K562 (cell line): ENCODE measurements at regions not wholly inside any gene's neighbourhood (a gene's known extent, or its start where the extent isn't known, plus 50 kb on each side); places are given as distances from the start of the nearest gene placed in this dataset.
A peak's percentile ranks its signal among the peaks of the same experiment; 100 is the strongest.

Experiments
- ASH1L ChIP-seq: fragments of 450-650 bp; IDR thresholded peaks from 2 replicates; pipeline ENCODE4 v1.6.1; 2018; ENCODE audit warnings: borderline replicate concordance, mild to moderate bottlenecking, low read depth; ENCODE audit not compliant: partially characterized antibody
- BHLHE40 ChIP-seq: IDR thresholded peaks from 2 replicates; pipeline ENCODE4 v1.6.1; 2011; ENCODE audit warnings: low read length, improper control_type of control experiment
- ELF2 ChIP-seq: fragments of 250-450 bp; sonication (Bioruptor Pico); IDR thresholded peaks from 2 replicates; pipeline ENCODE4 v1.5.0; 2021; ENCODE audit warnings: mild to moderate bottlenecking
- L3MBTL2 ChIP-seq: fragments of 450-650 bp; IDR thresholded peaks from 2 replicates; pipeline ENCODE4 v1.6.1; 2016; ENCODE audit warnings: mild to moderate bottlenecking, moderate library complexity
- MYC ChIP-seq, 2 experiments: fragments of 250-450 bp in 1 of 2; sonication (Bioruptor Pico) in 1 of 2; IDR thresholded peaks; 2 replicates each; pipeline versions ENCODE4 v1.5.1 to v1.6.1; 2012 to 2021; ENCODE audit warnings: low read depth in 2 of 2, borderline replicate concordance in 1 of 2, improper control_type of control experiment in 1 of 2, low read length in 1 of 2, mild to moderate bottlenecking in 1 of 2, moderate library complexity in 1 of 2
- MYNN ChIP-seq, 2 experiments: sonication (generic); formaldehyde crosslinking in 1 of 2; IDR thresholded peaks; 2 replicates each; pipeline versions ENCODE4 v1.5.0 to v1.6.1; 2016 to 2020; ENCODE audit warnings: antibody characterized with exemption in 1 of 2, missing genetic modification reagents in 1 of 2
- NEUROD1 ChIP-seq: fragments of 150-350 bp; IDR thresholded peaks from 2 replicates; pipeline ENCODE4 v1.6.1; 2014; ENCODE audit warnings: borderline replicate concordance, low read length, low read depth; ENCODE audit not compliant: partially characterized antibody
- OTX1 ChIP-seq: fragments of 450-650 bp; formaldehyde crosslinking; IDR thresholded peaks from 2 replicates; pipeline ENCODE4 v1.4.0; 2022; ENCODE audit warnings: mild to moderate bottlenecking
- PATZ1 ChIP-seq: fragments of 250-450 bp; sonication (Bioruptor Pico); IDR thresholded peaks from 2 replicates; pipeline ENCODE4 v1.5.0; 2020; ENCODE audit warnings: mild to moderate bottlenecking, borderline replicate concordance
- POLR2H ChIP-seq: IDR thresholded peaks from 2 replicates; pipeline ENCODE4 v1.6.1; 2016; ENCODE audit warnings: missing genetic modification characterization, low read depth, mild to moderate bottlenecking, control low read depth, missing compliant biosample characterization, moderate library complexity
- RAD21 ChIP-seq, 2 experiments: fragments of 250-450 bp in 1 of 2; fragments of 450-650 bp in 1 of 2; sonication (Bioruptor Pico) in 1 of 2; formaldehyde crosslinking in 1 of 2; IDR thresholded peaks in 1 of 2; conservative IDR thresholded peaks in 1 of 2; 2 replicates each; pipeline versions ENCODE4 v1.4.0 to v1.8.0; 2020 to 2022; ENCODE audit warnings: mild to moderate bottlenecking in 2 of 2, moderate library complexity in 1 of 2
- SMARCE1 ChIP-seq: fragments of 450-650 bp; IDR thresholded peaks from 2 replicates; pipeline ENCODE4 v1.7.1; 2016; ENCODE audit warnings: mild to moderate bottlenecking
- SOX6 ChIP-seq: fragments of 450-650 bp; IDR thresholded peaks from 2 replicates; pipeline ENCODE4 v1.6.1; 2014; ENCODE audit warnings: mild to moderate bottlenecking
- TOE1 ChIP-seq, 2 experiments: fragments of 450-650 bp in 1 of 2; sonication (generic) in 1 of 2; formaldehyde crosslinking in 1 of 2; IDR thresholded peaks; 2 replicates each; pipeline versions ENCODE4 v1.7.1 to v1.8.0; 2016 to 2022; ENCODE audit warnings: borderline replicate concordance in 2 of 2, mild to moderate bottlenecking in 2 of 2, antibody characterized with exemption in 1 of 2, inconsistent platforms in 1 of 2, low read depth in 1 of 2, missing genetic modification reagents in 1 of 2, moderate library complexity in 1 of 2
- ZNF140 ChIP-seq: fragments of 250-450 bp; sonication (Bioruptor Pico); IDR thresholded peaks from 2 replicates; pipeline ENCODE4 v1.8.0; 2021; ENCODE audit warnings: moderate library complexity, mild to moderate bottlenecking, inconsistent platforms
- TF ChIP-seq, protein P1 (sequence below), 2 experiments: IDR thresholded peaks; 2 replicates each; pipeline ENCODE4 v1.6.1; 2011; ENCODE audit warnings: borderline replicate concordance in 1 of 2, control low read depth in 1 of 2, low read depth in 1 of 2, low read length in 1 of 2, mild to moderate bottlenecking in 1 of 2, mixed read lengths in 1 of 2, moderate library complexity in 1 of 2; ENCODE audit not compliant: insufficient read depth in 1 of 2, insufficient read length in 1 of 2, poor library complexity in 1 of 2, severe bottlenecking in 1 of 2; ENCODE audit errors: extremely low read depth in 1 of 2
- TF ChIP-seq, protein P2 (sequence below), 2 experiments: fragments of 450-650 bp; IDR thresholded peaks; 2 replicates each; pipeline ENCODE4 v1.6.1; 2018; ENCODE audit warnings: mild to moderate bottlenecking in 2 of 2, low read depth in 1 of 2; ENCODE audit not compliant: partially characterized antibody in 2 of 2

DNA sequence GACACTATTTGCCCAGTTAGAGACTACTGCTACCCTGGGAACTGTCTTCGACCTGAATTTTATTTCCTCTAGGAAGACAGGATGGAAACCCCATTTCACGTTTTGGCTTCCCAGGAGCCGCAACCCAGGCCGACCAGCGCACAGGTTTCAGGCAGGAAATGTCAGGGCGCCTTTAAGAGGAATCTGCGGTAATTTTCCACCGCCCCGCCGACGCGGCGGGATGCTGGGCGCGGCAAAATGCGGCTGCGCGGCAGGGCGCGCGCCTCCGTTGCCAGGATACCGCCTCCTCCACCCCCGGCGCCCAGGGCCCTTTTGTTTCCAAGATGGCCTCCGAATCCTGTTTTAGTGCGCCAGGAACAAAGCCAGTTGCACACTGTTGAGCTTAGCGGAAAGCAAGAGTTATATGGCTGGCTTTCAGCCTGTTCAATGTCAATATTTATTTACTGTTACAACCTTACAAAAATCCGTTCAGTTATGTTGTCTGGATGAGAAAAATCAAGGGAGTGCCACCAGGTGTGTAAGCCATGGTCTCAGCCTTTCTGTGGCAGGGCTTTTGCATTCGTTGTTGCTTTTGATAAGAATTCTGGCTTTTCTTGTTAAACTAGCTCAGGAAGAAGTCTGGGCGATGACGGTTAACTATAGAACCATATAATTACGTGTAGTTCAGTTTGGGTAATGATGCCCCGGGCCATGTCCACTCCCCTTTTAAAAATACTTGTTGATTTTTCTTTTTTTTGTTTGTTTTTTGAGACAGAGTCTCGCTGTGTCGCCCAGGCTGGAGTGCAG is 79.7 kb upstream of the CHD2 start (continued):
- TF ChIP-seq MYNN (IDR thresholded peaks at IDR 0.05) (no peak), MYNN (CRISPR knock-in tag; IDR thresholded peaks at IDR 0.05) (no peak), BHLHE40 (no peak), ASH1L (no peak), ZNF140 (CRISPR knock-in tag) (no peak), MYC (IDR thresholded peaks at IDR 0.05; ENCODE audit: low read depth, low read length) (peak; percentile 45; the same call in 1 of the 2 replicates), MYC (CRISPR knock-in tag; IDR thresholded peaks at IDR 0.05; ENCODE audit: borderline replicate concordance, low read depth) (no peak), TOE1 (IDR thresholded peaks at IDR 0.05; ENCODE audit: borderline replicate concordance) (0 out of 2 replicates have a peak, but pooled peaks have one; percentile 15), TOE1 (CRISPR knock-in tag; IDR thresholded peaks at IDR 0.05; ENCODE audit: borderline replicate concordance, low read depth) (no peak), SMARCE1 (no peak), PATZ1 (CRISPR knock-in tag) (no peak), L3MBTL2 (0 out of 2 replicates have a peak, but pooled peaks have one; percentile 32), SOX6 (peak; percentile 29; the same call in 1 of the 2 replicates), OTX1 (no peak), RAD21 (CRISPR knock-in tag; conservative IDR thresholded peaks at IDR 0.05 in 1 of 2, IDR thresholded peaks at IDR 0.05 in 1 of 2) (0 out of 4 replicates have a peak, but pooled peaks of 1 of the 2 experiments have one; percentile 14), ELF2 (CRISPR knock-in tag) (0 out of 2 replicates have a peak, but pooled peaks have one; percentile 52), NEUROD1 (peak; percentile 62), POLR2H (tag) (peak; percentile 66)
- TF ChIP-seq, protein P1, sequence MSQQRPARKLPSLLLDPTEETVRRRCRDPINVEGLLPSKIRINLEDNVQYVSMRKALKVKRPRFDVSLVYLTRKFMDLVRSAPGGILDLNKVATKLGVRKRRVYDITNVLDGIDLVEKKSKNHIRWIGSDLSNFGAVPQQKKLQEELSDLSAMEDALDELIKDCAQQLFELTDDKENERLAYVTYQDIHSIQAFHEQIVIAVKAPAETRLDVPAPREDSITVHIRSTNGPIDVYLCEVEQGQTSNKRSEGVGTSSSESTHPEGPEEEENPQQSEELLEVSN (IDR thresholded peaks at IDR 0.05; ENCODE audit: borderline replicate concordance in 1 of 2, extremely low read depth in 1 of 2, insufficient read depth in 1 of 2, insufficient read length in 1 of 2, low read depth in 1 of 2, low read length in 1 of 2, poor library complexity in 1 of 2, severe bottlenecking in 1 of 2): peak in 1 of 2 experiments; percentile 48
- TF ChIP-seq, protein P2, sequence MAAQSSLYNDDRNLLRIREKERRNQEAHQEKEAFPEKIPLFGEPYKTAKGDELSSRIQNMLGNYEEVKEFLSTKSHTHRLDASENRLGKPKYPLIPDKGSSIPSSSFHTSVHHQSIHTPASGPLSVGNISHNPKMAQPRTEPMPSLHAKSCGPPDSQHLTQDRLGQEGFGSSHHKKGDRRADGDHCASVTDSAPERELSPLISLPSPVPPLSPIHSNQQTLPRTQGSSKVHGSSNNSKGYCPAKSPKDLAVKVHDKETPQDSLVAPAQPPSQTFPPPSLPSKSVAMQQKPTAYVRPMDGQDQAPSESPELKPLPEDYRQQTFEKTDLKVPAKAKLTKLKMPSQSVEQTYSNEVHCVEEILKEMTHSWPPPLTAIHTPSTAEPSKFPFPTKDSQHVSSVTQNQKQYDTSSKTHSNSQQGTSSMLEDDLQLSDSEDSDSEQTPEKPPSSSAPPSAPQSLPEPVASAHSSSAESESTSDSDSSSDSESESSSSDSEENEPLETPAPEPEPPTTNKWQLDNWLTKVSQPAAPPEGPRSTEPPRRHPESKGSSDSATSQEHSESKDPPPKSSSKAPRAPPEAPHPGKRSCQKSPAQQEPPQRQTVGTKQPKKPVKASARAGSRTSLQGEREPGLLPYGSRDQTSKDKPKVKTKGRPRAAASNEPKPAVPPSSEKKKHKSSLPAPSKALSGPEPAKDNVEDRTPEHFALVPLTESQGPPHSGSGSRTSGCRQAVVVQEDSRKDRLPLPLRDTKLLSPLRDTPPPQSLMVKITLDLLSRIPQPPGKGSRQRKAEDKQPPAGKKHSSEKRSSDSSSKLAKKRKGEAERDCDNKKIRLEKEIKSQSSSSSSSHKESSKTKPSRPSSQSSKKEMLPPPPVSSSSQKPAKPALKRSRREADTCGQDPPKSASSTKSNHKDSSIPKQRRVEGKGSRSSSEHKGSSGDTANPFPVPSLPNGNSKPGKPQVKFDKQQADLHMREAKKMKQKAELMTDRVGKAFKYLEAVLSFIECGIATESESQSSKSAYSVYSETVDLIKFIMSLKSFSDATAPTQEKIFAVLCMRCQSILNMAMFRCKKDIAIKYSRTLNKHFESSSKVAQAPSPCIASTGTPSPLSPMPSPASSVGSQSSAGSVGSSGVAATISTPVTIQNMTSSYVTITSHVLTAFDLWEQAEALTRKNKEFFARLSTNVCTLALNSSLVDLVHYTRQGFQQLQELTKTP (IDR thresholded peaks at IDR 0.05; ENCODE audit: low read depth in 1 of 2, partially characterized antibody in 2 of 2): peak in 1 of 2 experiments; percentile 35
